ENCODE measurements at regions not wholly inside any gene's neighbourhood (a gene's known extent, or its start where the extent isn't known, plus 50 kb on each side); places are given as distances from the start of the nearest gene placed in this dataset.

DNA sequence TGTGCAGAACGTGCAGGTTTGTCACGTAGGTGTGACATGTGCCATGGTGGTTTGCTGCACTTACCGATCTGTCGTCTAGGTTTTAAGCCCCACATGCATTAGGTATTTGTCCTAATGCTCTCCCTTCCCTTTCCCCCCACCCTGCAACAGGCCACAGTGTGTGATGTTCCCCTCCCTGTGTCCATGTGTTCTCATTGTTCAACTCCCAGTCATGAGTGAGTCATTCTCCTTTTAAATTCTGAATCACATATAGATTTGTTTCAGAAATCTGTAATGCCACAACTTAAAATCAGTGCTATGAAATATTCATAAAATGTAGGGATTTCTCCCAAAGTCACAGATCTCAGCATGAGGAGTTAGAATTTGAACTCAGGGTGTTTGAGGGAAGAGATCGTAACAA, 552.5 kb upstream of the MBL2 start:
- TF ChIP-seq, protein P1, sequence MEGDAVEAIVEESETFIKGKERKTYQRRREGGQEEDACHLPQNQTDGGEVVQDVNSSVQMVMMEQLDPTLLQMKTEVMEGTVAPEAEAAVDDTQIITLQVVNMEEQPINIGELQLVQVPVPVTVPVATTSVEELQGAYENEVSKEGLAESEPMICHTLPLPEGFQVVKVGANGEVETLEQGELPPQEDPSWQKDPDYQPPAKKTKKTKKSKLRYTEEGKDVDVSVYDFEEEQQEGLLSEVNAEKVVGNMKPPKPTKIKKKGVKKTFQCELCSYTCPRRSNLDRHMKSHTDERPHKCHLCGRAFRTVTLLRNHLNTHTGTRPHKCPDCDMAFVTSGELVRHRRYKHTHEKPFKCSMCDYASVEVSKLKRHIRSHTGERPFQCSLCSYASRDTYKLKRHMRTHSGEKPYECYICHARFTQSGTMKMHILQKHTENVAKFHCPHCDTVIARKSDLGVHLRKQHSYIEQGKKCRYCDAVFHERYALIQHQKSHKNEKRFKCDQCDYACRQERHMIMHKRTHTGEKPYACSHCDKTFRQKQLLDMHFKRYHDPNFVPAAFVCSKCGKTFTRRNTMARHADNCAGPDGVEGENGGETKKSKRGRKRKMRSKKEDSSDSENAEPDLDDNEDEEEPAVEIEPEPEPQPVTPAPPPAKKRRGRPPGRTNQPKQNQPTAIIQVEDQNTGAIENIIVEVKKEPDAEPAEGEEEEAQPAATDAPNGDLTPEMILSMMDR (IDR thresholded peaks at IDR 0.05; ENCODE audit: insufficient read depth, low read length, poor library complexity, severe bottlenecking): no peak
- no peak for TF ChIP-seq EZH2phosphoT487 (conservative IDR thresholded peaks at IDR 0.05; ENCODE audit: low read length)

Data from SU-DHL-6 (cell line).